Tibial nerve (tissue), 4 donors: ENCODE measurements at regions not wholly inside any gene's neighbourhood (a gene's known extent, or its start where the extent isn't known, plus 50 kb on each side); places are given as distances from the start of the nearest gene placed in this dataset.

Experiments
- CTCF ChIP-seq, 5 experiments: fragments of 200-600 bp in 3 of 5; fragments of 450-650 bp in 2 of 5; sonication (generic) in 3 of 5; IDR thresholded peaks; one replicate each; pipeline ENCODE4 v1.5.1; 2016 to 2019; ENCODE audit warnings: antibody characterized with exemption in 5 of 5, mild to moderate bottlenecking in 3 of 5, moderate library complexity in 2 of 5
- EP300 ChIP-seq, 2 donors: sonication (generic); formaldehyde crosslinking; IDR thresholded peaks; one replicate each; pipeline ENCODE4 v1.6.1; 2017; ENCODE audit warnings: antibody characterized with exemption in 2 of 2, mild to moderate bottlenecking in 1 of 2
- POLR2A ChIP-seq, 2 donors: fragments of 450-650 bp; IDR thresholded peaks; one replicate each; pipeline ENCODE4 v1.6.1; 2017; ENCODE audit warnings: antibody characterized with exemption in 2 of 2, mild to moderate bottlenecking in 2 of 2, moderate library complexity in 2 of 2

- TF ChIP-seq CTCF (IDR thresholded peaks at IDR 0.05) (no peak), POLR2A (IDR thresholded peaks at IDR 0.05) (no peak), EP300 (IDR thresholded peaks at IDR 0.05) (no peak)
Measured at GRCh38 chr7:34269084-34269483, 363.7 kb downstream of the BMPER start.
